H9 (cell line): ENCODE measurements at regions not wholly inside any gene's neighbourhood (a gene's known extent, or its start where the extent isn't known, plus 50 kb on each side); places are given as distances from the start of the nearest gene placed in this dataset.

Source experiments
- DNase-seq: peaks from one replicate; pipeline ENCODE4 v3.0.0-alpha.2; 2017
- H2AFZ ChIP-seq: one replicate; pipeline ENCODE4 v1.6.1; 2013; ENCODE audit warnings: mild to moderate bottlenecking, low read length, control low read depth, moderate library complexity
- H2AK5ac ChIP-seq: 2 replicates; pipeline ENCODE4 v1.6.1; 2013; ENCODE audit warnings: low read length, control low read depth, mixed read lengths; ENCODE audit not compliant: insufficient read length
- H2BK120ac ChIP-seq: one replicate; pipeline ENCODE4 v1.6.1; 2013; ENCODE audit warnings: low read depth, mild to moderate bottlenecking, low read length, control low read depth, inconsistent platforms; ENCODE audit not compliant: poor library complexity, severe bottlenecking
- H2BK12ac ChIP-seq: 2 replicates; pipeline ENCODE4 v1.6.1; 2013; ENCODE audit warnings: low read length, control low read depth, mixed read lengths, low read depth; ENCODE audit not compliant: insufficient read length
- H2BK15ac ChIP-seq: 2 replicates; pipeline ENCODE4 v1.6.1; 2013; ENCODE audit warnings: low read depth, low read length, control low read depth
- H2BK20ac ChIP-seq: one replicate; pipeline ENCODE4 v1.6.1; 2013; ENCODE audit warnings: low read depth, mild to moderate bottlenecking, low read length, control low read depth, inconsistent platforms; ENCODE audit not compliant: poor library complexity, severe bottlenecking
- H2BK5ac ChIP-seq: 2 replicates; pipeline ENCODE4 v1.6.1; 2013; ENCODE audit warnings: low read length, control low read depth, mixed read lengths; ENCODE audit not compliant: insufficient read length
- H3K14ac ChIP-seq: 2 replicates; pipeline ENCODE4 v1.6.1; 2013; ENCODE audit warnings: low read length, control low read depth; ENCODE audit not compliant: insufficient read depth
- H3K18ac ChIP-seq: 2 replicates; pipeline ENCODE4 v1.6.1; 2013; ENCODE audit warnings: low read depth, mild to moderate bottlenecking, mixed read lengths, low read length, control low read depth; ENCODE audit not compliant: insufficient read length
- H3K23ac ChIP-seq: 2 replicates; pipeline ENCODE4 v1.6.1; 2013; ENCODE audit warnings: low read length, control low read depth, mixed read lengths, low read depth; ENCODE audit not compliant: insufficient read length
- H3K23me2 ChIP-seq: 2 replicates; pipeline ENCODE4 v1.6.1; 2013; ENCODE audit warnings: low read depth, mild to moderate bottlenecking, mixed read lengths, low read length, control low read depth; ENCODE audit not compliant: insufficient read length, poor library complexity, severe bottlenecking
- H3K27ac ChIP-seq: 2 replicates; pipeline ENCODE4 v1.5.1; 2013; ENCODE audit warnings: low read length, control low read depth, mixed read lengths, low read depth; ENCODE audit not compliant: insufficient read length
- H3K27me3 ChIP-seq: 2 replicates; pipeline ENCODE4 v1.6.1; 2013; ENCODE audit warnings: low read length, control low read depth, inconsistent platforms; ENCODE audit not compliant: insufficient read depth
- H3K4ac ChIP-seq: 2 replicates; pipeline ENCODE4 v1.6.1; 2013; ENCODE audit warnings: low read depth, mild to moderate bottlenecking, control low read depth, inconsistent platforms, low read length, moderate library complexity
- H3K4me1 ChIP-seq: 2 replicates; pipeline ENCODE4 v1.6.1; 2013; ENCODE audit warnings: low read length, control low read depth, inconsistent platforms; ENCODE audit not compliant: insufficient read depth
- H3K4me2 ChIP-seq: 2 replicates; pipeline ENCODE4 v1.6.1; 2013; ENCODE audit warnings: low read length, control low read depth, mixed read lengths; ENCODE audit not compliant: insufficient read length, insufficient read depth
- H3K56ac ChIP-seq: 2 replicates; pipeline ENCODE4 v1.6.1; 2013; ENCODE audit warnings: low read depth, mild to moderate bottlenecking, mixed read lengths, low read length, control low read depth; ENCODE audit not compliant: insufficient read length
- H3K79me1 ChIP-seq: 2 replicates; pipeline ENCODE4 v1.6.1; 2013; ENCODE audit warnings: low read depth, mild to moderate bottlenecking, moderate library complexity, low read length, control low read depth, inconsistent platforms; ENCODE audit not compliant: insufficient read depth, poor library complexity, severe bottlenecking
- H3K79me2 ChIP-seq: 2 replicates; pipeline ENCODE4 v1.6.1; 2013; ENCODE audit warnings: low read length, control low read depth, inconsistent platforms; ENCODE audit not compliant: insufficient read depth
- H3K9ac ChIP-seq: 2 replicates; pipeline ENCODE4 v1.6.1; 2013; ENCODE audit warnings: low read length, control low read depth, mixed read lengths; ENCODE audit not compliant: insufficient read length; ENCODE audit errors: extremely low read depth
- H3K9me3 ChIP-seq: one replicate; pipeline ENCODE4 v1.6.1; 2013; ENCODE audit warnings: low read depth, low read length, inconsistent platforms; ENCODE audit not compliant: control insufficient read depth
- H3T11ph ChIP-seq: one replicate; pipeline ENCODE4 v1.6.1; 2013; ENCODE audit warnings: mild to moderate bottlenecking, low read length, control low read depth, inconsistent platforms
- H4K20me1 ChIP-seq: one replicate; pipeline ENCODE4 v1.6.1; 2013; ENCODE audit not compliant: control insufficient read depth, insufficient read length, insufficient read depth
- H4K5ac ChIP-seq: 2 replicates; pipeline ENCODE4 v1.6.1; 2013; ENCODE audit warnings: low read depth, mild to moderate bottlenecking, mixed read lengths, low read length, control low read depth; ENCODE audit not compliant: insufficient read length
- H4K8ac ChIP-seq: replicated peaks from 2 replicates; pipeline ENCODE4 v1.6.1; 2013; ENCODE audit warnings: low read length, control low read depth, mixed read lengths, low read depth; ENCODE audit not compliant: insufficient read length
- H4K91ac ChIP-seq: 2 replicates; pipeline ENCODE4 v1.6.1; 2013; ENCODE audit warnings: low read depth, mild to moderate bottlenecking, moderate library complexity, mixed read lengths, low read length, control low read depth; ENCODE audit not compliant: insufficient read length
- H3K27ac Mint-ChIP-seq, 3 experiments: 2 replicates in 2 of 3; 3 replicates in 1 of 3; pipeline ENCODE4 v1.8.0; 2020 to 2021; ENCODE audit warnings: mixed read lengths in 3 of 3, mild to moderate bottlenecking in 1 of 3, moderate library complexity in 1 of 3
- H3K27me3 Mint-ChIP-seq: 2 replicates; pipeline ENCODE4 v1.8.0; 2021; ENCODE audit warnings: low read depth, mild to moderate bottlenecking, moderate library complexity, mixed read lengths
- H3K36me3 Mint-ChIP-seq, 3 experiments: 2 replicates in 2 of 3; 3 replicates in 1 of 3; pipeline ENCODE4 v1.8.0; 2020 to 2021; ENCODE audit warnings: low read depth in 3 of 3, mixed read lengths in 3 of 3; ENCODE audit not compliant: insufficient read depth in 1 of 3
- H3K4me1 Mint-ChIP-seq, 2 experiments: 2 replicates each; pipeline ENCODE4 v1.8.0; 2020; ENCODE audit warnings: mixed read lengths in 2 of 2
- H3K4me3 Mint-ChIP-seq, 2 experiments: 2 replicates in 1 of 2; 3 replicates in 1 of 2; pipeline ENCODE4 v1.8.0; 2020 to 2021; ENCODE audit warnings: mild to moderate bottlenecking in 2 of 2, mixed read lengths in 2 of 2, moderate library complexity in 1 of 2
- H3K9me3 Mint-ChIP-seq, 2 experiments: 2 replicates in 1 of 2; 3 replicates in 1 of 2; pipeline ENCODE4 v1.8.0; 2020; ENCODE audit warnings: mild to moderate bottlenecking in 2 of 2, mixed read lengths in 2 of 2, moderate library complexity in 1 of 2
- CTCF ChIP-seq: fragments of 200-600 bp; sonication (generic); conservative IDR thresholded peaks from 3 replicates; pipeline ENCODE4 v1.8.0; 2021; ENCODE audit warnings: antibody characterized with exemption, mild to moderate bottlenecking
- WGBS: extraction: QIAGEN DNeasy Blood & Tissue Kit; methylation state at CpG from one replicate; pipeline ENCODE4 v1.1.7; 2013; ENCODE audit warnings: missing lambda C conversion rate, low lambda C conversion rate, mixed read lengths; ENCODE audit not compliant: insufficient read length; ENCODE audit errors: extremely low coverage; 5-methylcytosine and 5-hydroxymethylcytosine counted together

GRCh38 chr3:35446896-35447295 lies 192.4 kb upstream of the ARPP21 start:
- H3K4me3 Mint-ChIP-seq = no peak overlapping the region
- no peaks in the 10 kb centered on the region for H3K79me1 ChIP-seq
- no peaks in the 10 kb centered on the region for H3K4me1 Mint-ChIP-seq
- H3K14ac ChIP-seq = no peak overlapping the region
- no peak overlapping the region for H3K18ac ChIP-seq
- WGBS = no CpG with 5 or more reads among the region's 2 CpGs
- no peak overlapping the region for H3K56ac ChIP-seq
- H3K23me2 ChIP-seq = no peaks in the 10 kb centered on the region
- H2BK5ac ChIP-seq = no peak overlapping the region
- no peak overlapping the region for H3K27ac ChIP-seq
- no peaks in the 10 kb centered on the region for H3K36me3 Mint-ChIP-seq
- no peak overlapping the region for H3K4ac ChIP-seq
- H2BK15ac ChIP-seq = no peak overlapping the region
- H3K4me1 ChIP-seq = no peaks in the 10 kb centered on the region
- no peaks in the 10 kb centered on the region for H3K79me2 ChIP-seq
- no peak overlapping the region for H3K9ac ChIP-seq
- H4K8ac ChIP-seq = no peak overlapping the region
- no peaks in the 10 kb centered on the region for H3K9me3 Mint-ChIP-seq
- no peak overlapping the region for H4K91ac ChIP-seq
- no peak overlapping the region for H4K5ac ChIP-seq
- H3K9me3 ChIP-seq = no peaks in the 10 kb centered on the region
- H2AK5ac ChIP-seq = no peak overlapping the region
- H2BK20ac ChIP-seq = no peak overlapping the region
- no peak overlapping the region for H3K23ac ChIP-seq
- DNase-seq = no peak
- no peaks in the 10 kb centered on the region for H4K20me1 ChIP-seq
- H3K27me3 ChIP-seq = no peaks in the 10 kb centered on the region
- no peaks in the 10 kb centered on the region for H3K27me3 Mint-ChIP-seq
- no peak overlapping the region for H2BK12ac ChIP-seq
- no peak for TF ChIP-seq CTCF
- H3K27ac Mint-ChIP-seq = no peak overlapping the region
- H2BK120ac ChIP-seq = no peak overlapping the region
- H3T11ph ChIP-seq = no peak overlapping the region
- no peak overlapping the region for H2AFZ ChIP-seq
- no peak overlapping the region for H3K4me2 ChIP-seq
